HG03457 (cell line): ENCODE measurements at regions not wholly inside any gene's neighbourhood (a gene's known extent, or its start where the extent isn't known, plus 50 kb on each side); places are given as distances from the start of the nearest gene placed in this dataset.

Source experiments
- ATAC-seq: cut with Tn5 transposase; IDR thresholded peaks from one replicate; pipeline ENCODE4 v1.9.1; 2021; ENCODE audit warnings: moderate number of reproducible peaks; ENCODE audit not compliant: unreplicated experiment

GRCh38 chr22:49574205-49574880 is 253.3 kb downstream of the BRD1 start:
- ATAC-seq, result no peak

GRCh38 chr22:49573109-49573765 is 254.4 kb downstream of the BRD1 start:
- ATAC-seq, result no peak

DNA sequence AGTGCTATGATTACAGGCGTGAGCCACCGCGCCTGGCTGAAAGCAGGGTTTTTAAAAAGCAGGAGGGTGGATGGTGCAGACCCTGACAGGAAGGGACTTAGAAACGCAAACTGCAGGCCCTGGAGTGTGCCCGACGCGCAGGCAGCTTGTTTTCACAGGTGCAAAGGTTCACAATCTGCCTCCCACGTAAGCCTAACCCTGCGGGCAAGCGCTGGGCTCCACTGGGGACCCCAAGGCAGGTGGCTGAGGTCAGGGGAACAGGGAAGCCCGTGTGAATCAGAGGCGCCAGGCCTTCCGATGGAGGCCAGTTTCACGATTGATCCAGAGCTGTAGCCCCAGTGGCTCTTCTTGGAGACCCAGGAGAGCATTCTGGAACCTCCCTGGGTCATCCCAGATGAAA is 256.3 kb downstream of the BRD1 start:
- no peak for ATAC-seq

GRCh38 chr22:49570032-49570848 is 257.4 kb downstream of the BRD1 start:
- no peak for ATAC-seq

- ATAC-seq, result no peak
These were observed 258.2 kb downstream of the BRD1 start for GRCh38 chr22:49569286-49570031.

DNA sequence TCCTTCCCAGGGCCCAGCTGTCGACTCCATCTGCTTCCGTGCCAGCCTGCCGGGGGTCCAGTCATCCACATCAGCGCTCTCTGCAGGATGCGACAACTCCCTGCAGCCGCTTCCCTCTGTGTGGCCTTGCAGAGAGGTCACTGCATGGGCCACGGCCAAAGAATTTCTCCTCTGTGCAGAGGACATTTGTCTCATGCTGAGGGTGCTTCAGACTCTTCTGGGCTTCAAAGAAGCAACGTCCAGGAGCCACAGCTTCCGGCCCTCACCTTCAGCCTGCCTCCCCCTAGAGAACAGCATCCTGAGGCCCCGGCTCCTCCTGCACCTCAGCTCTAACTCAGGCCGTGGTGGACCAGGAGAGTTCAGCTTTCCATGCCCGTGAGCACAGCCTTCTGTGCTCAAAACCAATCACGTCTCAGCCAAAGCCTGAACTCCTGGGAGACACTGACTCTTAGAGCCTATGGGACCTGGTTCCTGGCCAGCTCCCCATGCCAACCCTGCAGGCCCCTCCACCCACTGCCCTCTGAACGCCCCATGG is 258.9 kb downstream of the BRD1 start:
- ATAC-seq, result no peak

DNA sequence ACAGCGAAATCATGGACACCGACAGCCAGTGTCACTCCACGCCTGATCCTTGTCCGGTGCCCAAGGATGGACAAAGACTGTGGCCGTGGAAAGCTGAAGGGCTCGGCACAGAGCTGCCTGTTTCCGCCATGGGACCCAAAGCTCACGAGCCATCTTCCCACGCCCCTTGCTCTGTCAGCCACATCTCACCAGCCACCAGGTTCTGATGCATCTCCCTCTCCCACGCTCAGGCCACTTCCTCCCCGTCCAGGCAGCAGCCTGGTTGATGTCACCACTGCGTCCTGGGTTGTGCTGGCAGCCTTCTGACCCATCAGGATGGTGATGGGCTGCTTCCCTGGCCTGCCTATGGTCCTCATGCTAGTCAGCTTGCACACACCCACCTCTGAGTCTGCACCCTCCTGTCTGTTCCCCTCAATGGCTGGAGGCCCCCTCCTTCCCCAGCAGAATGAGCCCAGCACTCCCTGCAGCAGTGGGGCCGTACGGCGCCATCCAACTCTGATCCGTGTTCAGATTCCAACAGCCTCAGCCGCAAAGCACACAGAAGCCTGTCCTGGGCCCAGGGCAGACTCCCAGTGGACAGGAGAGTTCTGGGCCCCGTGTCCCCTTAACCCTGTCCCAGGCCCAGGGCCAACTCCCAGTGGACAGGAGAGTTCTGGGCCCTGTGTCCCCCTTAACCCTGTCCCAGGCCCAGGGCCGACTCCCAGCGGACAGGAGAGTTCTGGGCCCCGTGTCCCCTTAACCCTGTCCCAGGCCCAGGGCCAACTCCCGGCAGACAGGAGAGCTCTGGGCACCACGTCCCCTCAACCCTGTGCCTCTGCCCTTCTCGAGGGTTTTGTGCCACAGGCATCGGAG is 259.5 kb downstream of the BRD1 start:
- ATAC-seq, result no peak

GRCh38 chr22:49566693-49567092 is 261.0 kb downstream of the BRD1 start:
- ATAC-seq, result no peak

DNA sequence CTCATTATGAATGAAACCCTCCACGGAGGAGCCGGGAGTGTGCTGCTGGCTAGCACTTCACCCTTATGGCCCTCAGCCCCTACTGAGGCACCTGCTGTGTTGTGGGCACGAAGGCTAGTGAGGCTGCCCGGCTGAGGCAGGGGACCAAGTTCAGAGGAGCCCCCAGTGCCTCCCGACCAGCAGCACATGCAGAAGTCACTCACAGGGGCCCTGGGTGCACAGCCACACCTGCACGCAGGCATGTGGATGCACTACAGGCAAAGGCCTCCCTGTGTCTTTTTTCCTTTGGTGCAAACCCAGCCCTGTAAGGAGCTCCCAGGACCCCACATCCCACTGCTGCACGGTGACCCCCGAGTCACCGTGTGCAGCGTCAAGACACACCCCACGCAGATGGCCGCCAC is 261.5 kb downstream of the BRD1 start:
- ATAC-seq, result no peak

- ATAC-seq, result no peak
These were observed 262.2 kb downstream of the BRD1 start for GRCh38 chr22:49565516-49565855.

DNA sequence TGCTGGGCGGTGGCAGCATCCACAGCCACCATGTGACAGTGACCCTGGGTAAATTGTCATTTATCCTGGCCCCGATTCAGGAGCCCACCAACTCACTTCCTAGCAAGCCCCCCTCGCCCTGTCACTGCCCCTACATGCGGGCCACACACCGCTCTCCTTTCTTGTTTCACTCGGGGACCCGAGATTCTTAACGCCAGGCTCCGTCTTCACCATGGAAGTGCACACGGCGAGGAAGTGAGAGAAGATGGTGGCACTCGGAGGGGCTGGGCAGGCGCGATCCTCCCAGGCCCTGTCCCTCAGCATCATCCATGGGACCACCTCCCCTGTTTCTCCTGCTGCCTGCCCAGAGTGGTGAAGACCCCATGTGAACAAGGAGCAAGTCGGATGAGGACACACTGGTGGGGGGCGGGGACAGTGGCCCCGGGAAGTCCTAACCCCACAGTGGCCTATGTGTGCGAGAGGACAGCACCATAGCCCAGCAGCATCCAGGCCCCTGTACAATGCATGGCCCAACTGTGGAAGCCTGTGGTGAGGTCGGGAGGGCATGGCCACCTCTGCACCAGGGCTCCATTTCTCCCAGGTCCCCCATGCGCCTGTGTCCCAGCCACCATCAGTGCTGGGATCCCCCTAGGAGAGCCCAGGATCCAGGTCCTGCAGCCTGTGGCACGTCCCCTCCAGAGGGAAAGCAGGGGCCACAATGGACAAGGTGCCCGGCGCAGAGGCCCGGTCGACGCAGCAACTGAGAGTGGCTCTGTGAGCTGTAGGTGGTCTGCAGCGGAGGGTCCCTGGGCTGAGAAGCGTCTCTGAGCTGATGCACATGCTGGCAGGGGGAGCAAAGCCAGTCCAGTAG is 262.8 kb downstream of the BRD1 start:
- no peak for ATAC-seq

GRCh38 chr22:49564054-49564453 is 263.6 kb downstream of the BRD1 start:
- no peak for ATAC-seq

DNA sequence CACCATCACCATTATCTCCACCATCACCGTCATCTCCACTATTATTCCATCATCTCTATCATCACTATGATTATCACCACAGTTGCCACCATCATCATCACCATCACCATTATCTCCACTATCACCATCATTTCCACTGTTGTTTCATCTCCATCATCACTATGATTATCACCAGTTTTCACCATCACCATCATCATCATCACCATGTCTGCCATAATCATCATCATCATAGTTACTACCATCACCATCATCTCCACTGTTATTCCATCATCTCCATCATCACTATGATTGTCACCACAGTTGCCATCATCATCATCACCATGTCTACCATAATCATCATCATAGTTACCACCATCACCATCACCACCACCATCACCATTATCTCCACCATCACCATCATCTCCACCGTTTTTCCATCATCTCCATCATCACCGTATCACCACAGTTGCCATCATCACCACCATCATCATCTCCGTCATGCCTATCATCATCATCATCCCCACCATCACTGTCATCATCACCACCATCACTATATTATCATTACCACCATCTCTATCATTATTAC is 264.9 kb downstream of the BRD1 start:
- no peak for ATAC-seq

DNA sequence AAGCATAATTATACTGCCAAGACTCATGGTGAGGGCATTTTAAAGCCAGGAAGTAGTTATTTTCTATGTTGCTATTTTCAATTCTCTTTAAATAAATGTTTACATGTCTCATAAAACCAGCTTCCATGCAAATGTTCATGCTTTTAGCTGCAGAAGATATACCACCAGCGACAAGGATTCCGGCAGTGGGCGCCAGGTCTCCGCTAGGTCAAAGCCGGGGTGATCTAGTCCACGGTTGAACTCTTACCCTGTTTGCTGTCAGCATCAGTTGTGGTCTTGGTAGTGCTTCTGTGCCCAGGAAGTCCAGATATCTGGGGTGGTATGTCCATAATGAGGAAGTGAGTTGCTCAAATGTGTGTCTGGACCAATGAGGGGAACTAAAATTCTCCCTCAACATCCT is 265.7 kb downstream of the BRD1 start:
- ATAC-seq, result no peak

DNA sequence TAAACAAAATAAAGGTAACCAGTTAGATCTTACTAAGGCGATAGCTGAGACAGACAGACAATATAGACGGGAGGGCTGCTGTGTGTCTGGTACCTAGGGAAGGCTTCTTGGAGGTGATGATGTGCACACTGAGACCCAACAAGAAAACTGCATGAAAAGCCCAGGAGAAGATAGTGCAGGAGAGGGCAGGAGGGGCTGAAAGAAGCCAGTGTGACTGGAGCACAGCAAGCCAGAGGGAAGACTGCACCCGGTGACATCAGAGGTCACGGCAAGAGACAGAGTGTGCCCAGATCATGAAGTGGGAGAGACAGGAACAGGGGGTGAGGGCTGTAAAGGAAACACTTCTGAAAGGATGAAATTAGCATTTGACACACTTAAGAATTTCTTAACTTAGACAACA is 266.3 kb downstream of the BRD1 start:
- ATAC-seq, result no peak

- ATAC-seq, result no peak
These were observed 272.1 kb downstream of the BRD1 start for GRCh38 chr22:49555526-49555925.

DNA sequence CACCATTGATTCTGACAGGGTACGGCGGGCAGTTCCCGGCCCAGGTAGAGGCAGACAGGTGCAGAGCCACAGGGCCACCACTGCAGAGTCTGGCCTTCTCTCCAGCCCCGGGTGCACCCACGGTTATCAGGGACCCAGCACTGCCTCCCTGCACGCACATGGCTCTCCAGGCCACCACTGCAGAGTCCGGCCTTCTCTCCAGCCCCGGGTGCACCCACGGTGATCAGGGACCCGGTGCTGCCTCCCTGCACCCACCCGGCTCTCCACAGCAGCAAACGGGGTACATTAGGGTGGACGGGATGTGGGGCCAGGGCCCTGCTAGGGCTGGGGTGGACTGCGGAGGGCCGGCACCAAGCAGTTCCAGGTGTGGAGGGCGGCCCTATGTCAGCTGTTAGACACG is 272.9 kb downstream of the BRD1 start:
- no peak for ATAC-seq

DNA sequence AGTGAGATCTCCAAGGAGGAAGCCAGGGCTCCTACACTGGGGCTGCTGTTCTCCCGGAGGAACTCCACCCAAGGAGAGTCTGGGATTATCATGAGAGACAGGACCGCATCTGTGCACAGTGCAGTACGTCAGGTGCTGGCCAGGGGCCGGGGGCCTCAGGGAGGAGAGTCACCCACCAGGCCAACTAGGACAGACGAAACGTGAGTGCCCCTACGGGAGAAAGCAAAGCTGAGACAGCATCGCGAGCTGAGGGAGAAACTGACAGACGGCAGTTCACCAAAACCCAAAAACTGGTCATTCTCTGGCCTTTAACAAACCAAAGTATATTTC is 273.4 kb downstream of the BRD1 start:
- no peak for ATAC-seq
